Activated CD4-positive, alpha-beta T cell treated with anti-CD3 and anti-CD28 coated beads, Interleukin-2, Interleukin-6, amounts not matched to agents 100 ng/mL and 50 ng/mL, durations not matched to agents 16 hours and 8 hours (primary cell): ENCODE measurements at regions not wholly inside any gene's neighbourhood (a gene's known extent, or its start where the extent isn't known, plus 50 kb on each side); places are given as distances from the start of the nearest gene placed in this dataset.
"Not testable (repeated sequence)": the region's sequence is repeated elsewhere in the genome, so short reads cannot be mapped to it uniquely, and the experiment has no call there.

Experiments
- DNase-seq: peaks from one replicate; pipeline ENCODE4 v3.0.0-alpha.2; 2020

DNA sequence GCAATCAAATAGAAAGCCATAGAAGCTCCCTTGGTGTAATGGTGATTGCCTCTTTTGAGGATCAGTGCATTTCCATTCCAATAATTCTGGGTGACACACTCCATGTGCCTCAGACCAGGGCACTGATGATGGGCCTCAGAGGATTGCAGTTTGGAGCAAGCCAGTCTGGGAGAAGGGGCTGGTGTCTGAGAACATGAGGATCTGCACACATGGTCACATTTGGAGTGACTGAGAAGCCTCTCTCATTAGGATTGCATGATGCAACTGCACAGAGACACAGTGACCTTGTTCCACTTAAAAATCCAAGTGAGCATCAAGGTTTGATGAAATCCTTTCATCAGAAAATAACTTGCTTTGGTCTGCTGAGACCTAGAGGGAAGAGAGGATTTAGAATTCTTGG, 216.4 kb downstream of the ANKRD30B start:
- no peak for DNase-seq

DNA sequence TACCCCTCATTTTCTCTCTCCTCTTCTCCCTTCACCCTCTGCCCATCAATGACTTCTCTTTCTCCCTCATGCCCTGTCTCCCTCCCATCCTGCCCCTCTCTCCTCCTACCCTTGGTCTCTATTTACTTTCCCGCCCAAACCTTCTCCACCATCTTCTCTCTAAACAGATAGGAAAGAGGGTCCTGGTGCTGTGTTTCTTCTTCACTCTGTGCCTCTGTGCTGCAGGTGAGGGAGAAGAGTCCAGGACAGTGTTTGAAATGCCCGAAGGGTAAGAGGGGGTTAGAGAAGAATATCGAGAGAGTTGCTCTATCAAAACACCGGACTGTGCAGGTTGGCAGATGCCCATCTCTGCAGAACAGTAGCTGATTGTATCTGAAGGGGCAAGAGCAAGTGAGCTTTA, 217.0 kb downstream of the ANKRD30B start:
- not testable (repeated sequence) for DNase-seq

DNA sequence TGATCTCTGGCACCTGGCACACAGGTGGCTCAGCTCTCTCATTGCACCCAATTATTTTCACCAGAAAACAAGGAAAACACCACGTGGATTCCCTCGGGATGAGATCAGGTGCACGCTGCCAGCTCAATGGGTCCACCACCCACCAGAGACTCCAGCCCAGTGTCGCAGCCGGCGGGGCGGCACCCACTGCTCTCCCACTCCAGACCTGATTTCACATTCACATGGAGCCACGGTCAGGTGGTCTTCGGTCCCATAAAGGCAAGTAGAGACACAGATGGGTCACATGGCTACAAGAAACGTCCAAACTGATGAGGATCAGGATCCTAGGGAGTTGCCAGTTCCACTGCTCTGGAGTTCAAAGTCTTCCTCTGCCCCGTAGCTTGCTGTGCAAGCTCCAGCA, 217.6 kb downstream of the ANKRD30B start:
- DNase-seq: no peak

DNA sequence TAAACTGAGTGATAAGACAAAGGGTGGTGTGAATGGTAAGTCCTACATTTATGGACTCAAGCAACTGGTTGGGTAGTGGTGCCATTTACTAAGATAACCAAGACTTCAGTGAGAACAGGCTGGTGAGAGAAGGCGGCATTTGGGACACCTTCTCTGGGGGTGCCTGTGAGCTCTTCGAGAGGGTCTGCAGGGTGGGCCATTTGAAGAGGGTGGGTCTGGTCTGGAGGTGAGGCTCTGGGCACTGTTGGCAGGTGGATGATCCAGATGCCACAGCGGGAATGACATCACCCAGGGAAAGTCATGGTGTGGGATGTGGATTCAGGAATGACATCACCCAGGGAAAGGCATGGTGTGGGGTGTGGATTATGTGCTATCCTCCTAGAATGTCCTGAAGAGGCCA, 219.3 kb downstream of the ANKRD30B start:
- DNase-seq: not testable (repeated sequence)

DNA sequence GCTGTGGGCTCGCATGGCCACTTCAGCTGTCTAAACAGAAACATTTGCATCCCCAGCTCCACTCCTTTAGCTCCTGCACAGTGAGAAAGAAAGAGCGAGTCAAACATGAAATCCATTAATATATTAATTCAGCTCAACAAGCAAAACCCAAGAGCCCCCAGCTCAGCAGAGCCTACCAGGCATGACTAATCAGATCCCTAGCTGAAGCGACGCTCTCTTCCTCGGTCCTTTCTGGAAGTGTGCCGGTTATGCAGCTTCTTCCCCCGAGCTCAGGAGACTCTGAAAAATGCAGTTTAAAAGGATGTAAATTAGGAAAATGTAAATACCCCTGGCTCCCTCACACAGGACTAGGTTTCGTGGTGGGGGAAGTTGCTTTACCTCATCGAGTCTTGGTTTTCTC, 221.5 kb downstream of the ANKRD30B start:
- no peak for DNase-seq

DNA sequence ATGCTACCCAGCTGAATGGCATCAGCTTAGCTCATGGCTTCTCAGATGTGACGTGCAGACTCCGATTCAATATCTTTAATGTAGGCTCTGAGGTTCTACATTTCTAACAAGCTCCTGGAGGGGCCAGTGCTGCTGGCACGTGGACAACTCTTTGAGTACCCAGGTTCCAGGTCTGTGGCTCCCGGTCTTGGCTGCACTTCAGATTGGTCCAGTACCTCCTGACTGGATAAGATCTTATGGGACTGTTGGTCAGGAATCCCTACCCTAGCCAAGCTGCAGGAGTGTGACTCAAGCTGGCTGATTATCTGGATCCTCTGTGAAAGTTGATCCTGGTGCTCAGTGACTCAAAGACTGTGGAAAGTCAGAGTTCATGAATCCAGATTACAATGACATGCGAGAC, 222.1 kb downstream of the ANKRD30B start:
- DNase-seq: no peak

DNA sequence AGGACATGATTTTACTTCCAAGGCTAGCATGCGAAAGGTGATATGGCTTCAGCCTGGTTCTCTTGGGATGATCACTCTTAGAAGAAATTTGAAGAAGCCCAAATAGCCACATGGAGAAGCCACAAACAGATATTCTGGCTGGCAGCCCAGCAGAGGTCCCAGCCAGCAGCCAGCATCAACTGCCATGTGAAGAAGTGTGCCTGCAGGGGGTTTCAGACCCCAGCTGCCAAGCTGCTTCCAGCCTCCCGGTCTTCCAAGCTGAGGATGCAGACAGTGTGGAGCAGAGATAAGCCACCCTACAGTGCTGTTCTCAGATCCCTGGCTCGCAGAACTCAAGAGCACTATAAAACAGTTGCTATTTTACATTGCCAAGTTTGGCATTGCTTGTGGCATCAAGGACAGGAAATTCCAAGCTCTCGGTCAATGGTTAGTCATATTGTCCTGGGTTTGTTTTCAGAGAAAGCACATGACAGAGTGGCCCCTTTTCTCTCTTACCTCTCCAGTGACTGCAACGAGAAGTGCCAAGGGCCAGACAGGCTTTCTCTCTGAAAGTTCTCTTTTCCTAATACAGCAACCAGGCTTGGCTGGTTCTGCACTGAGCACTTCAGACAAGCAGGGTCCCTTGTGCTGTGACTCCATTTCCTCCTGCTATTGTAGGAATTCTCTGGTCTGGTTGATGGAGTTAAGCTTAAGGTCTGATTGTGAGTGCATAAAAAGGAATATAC, 223.7 kb downstream of the ANKRD30B start:
- DNase-seq: no peak

DNA sequence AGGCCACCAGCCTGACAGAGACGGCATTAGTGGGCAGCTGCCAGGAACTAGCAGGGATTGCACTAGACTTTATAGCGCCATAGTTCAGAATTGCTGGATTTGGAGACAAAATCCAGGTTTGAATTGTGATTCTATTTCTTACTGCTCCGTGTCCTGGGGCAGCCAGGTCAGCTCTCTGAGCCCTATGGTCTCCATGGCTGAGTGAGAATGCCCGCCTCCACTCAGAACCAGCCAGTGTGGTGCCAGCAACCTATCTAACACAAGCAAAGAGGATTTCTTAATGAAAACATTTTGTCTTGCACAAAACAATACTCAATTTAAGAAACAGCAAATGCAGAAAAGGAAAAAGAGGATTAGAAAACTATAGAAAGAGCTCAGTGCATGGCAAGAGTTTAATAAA, 225.4 kb downstream of the ANKRD30B start:
- not testable (repeated sequence) for DNase-seq

DNA sequence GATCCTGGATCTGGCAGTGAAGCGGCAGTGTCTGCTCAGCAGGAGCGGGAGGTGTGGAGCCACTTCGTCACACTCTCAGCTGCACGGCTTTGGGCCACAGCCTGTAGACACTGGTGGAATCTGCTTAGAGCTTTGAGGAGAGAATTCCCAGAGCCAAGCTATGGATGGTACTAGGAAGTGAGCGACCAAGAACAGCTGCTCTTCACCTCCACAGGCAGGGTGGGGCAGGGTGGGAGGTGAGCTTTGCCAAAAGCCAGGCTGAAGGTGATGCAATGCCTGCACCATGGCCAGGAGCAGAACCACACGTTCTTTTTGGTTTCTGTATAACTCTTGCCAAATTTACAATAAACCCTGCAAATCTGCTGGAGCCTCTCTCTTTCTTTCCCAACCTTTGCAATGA, 226.1 kb downstream of the ANKRD30B start:
- no peak for DNase-seq

DNA sequence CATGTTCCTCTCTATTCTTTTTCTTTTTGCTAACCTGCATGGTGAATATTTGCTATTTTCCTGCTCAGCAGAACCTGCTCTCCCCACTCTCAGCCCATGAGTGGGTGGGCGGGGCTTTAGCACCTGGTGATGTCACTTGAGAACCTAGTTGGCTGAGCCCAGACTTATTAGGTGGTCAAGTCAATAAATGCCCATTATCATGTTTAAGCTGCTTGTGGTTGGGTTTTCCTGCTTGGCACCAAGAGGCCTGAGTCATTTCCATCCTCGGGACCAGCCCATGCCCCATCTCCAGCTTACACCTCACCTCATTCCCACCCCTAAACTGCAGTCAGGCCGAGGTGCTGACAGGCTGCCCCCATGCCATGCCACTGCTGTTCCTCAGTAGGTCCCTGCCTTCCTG, 226.6 kb downstream of the ANKRD30B start:
- no peak for DNase-seq

DNA sequence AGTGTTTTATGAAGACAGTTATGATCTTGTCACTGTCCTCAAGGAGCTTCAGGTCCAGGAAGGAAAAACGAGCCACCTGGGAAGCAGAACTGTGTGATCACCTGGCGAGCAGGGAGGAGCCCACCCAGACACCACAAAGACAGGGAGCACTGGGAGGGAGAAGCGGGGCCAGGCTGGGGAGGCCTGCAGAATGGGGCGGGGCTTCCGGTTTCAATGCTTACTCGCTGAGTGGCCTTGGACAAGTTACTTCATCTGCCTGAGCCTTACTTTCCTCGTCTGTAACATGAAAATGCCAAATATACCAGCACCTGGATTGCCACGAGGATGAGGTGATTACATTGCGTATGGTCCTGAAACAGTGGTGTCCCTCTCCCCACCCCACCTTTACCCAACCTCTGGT, 227.5 kb downstream of the ANKRD30B start:
- DNase-seq: no peak

DNA sequence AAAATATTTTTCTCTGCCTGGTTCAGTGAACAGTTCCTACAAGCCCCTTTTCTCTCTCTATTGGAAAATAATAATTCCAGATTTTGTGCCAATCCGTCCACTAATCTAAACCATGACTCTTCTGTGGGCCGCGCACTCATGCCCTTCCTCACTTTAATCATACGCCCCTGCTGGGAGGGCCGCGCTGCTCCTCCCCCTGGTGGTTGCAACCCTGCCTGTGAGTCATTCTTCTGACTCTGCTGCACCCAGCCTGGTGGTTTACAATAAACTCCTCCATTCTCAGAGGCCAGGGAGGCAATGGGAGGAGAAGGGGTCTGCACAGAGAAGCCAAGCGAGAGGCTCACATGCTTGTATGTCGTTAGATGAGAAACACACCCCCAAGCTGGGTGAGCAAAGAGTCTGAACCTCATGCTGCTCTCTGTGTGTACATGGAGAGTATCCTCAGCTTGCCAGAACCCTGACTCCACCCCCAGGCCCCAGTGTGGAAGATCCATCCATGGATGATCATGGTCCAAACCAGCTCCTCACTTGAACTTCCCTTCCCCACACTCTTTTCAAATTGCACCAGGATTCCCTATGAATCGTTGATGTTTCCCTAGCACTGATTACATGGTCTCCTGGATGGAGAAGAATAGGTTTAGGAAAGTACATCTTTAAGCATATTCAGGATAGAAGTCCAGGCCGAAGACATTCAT, 228.9 kb downstream of the ANKRD30B start:
- no peak for DNase-seq

DNA sequence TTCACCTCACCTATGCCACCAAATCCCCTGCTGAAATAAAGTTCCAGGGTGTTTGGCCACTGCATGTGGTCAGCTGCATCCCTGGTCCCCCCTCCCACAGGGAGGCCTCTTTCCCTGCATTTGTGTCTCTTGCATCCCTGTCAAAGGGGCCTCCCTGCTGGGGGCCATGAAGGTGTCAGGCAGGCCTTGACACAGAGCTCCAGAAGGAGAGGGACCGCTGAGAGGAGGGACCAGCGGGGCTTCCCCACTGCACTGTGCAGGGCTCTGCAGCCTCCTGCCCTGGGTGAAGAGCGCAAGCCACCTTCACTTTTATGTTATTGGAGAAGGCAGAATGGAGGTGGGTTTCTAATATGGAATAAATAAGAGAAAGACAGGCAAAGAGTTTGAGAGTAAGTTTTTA, 230.2 kb downstream of the ANKRD30B start:
- no peak for DNase-seq

DNA sequence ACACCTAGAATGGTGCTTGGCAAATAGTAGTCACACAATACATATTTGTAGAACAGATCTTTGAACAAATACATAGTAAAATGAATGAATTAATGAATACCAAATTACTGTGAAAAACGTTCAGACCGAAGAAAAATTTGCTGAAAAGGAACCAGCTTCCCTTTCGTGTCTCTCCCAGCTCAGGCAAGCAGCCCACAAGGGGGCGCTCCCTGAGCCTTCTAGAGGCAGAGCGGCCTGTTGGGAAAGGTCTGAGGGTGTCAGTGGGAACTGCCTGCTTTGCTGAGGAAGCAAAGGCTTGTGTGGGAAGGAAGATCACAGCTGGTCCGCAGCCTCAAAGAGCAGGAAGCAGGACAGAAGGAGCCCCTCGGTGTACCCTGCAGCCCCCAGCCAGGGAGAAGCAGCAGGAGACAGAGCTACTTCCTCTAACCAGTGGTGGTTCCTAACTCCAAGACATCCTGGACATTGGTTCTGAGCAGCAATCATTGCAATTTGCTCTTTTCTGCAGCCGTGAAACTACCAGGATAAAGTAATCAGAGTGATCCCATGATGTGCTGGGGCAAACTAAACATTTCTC, 231.1 kb downstream of the ANKRD30B start:
- peak; percentile 47 for DNase-seq

DNA sequence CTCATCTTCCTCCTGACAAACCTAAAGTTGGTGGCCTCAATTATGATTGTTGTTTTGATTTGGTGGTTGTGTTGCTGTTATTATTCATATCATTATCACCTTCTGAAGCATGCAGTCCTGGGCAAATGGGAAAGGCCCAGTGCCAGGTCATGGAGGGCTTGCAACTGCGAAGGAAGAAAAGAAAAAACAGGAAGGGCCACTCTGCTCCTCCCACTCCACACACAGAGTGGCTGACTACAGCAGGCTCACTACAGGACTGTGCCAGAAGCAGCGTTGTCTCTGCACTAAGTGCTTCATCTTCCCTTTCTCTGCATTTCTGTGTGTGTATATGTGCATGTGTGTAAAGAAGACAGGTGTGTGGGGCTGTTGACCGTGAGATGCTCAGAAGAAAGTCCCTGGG, 231.9 kb downstream of the ANKRD30B start:
- no peak for DNase-seq

DNA sequence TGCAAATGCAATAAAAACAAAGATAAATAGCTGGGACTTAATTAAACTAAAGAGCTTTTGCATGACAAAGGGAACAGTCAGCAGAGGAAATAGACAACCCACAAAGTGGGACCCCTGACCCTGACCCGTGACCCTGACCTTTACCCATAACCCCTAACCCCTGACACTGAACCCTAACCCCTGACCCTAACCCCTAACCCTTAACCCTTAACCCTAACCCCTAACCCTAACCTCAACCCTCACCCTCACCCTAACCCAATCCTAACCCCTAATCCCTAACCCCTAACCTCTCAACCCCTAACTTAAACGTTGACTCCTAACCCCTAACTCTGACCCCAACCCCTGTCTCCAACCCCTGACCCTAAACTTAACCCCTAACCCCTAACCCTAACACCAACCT, 236.6 kb downstream of the ANKRD30B start:
- DNase-seq: not testable (repeated sequence)

DNA sequence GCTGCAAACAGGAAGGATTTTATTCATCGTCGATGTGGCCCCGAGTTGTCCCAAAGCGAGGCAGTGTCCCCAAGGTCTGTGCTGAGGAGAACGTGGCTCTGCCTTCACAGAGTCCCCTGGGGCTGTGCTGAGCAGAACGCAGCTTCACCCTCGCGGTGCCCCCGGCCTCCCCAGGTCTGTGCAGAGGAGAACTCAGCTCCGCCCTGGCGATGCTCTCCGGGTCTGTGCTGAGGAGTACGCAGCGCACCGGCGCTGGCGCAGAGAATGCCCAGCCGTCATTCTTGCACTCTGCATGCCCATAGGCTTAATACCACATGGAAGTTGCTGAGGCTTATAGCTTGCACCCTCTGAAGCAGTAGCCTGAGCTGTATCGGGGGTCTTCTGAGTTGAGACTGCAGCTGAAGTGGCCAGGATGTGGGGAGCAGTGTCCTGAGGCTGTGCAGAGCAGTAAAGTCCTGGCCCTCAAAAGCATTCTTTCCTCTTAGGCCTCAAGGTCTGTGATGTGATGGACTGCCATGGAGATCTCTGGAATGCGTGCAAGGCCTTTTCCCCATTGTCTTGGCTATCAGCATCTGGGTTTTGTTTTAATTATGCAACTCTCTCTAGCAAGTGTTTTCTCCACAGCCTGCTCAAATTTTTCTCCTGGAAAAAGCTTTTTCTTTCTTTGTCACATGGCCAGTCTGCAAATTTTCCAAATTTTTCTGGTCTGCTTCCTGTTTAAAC, 237.5 kb downstream of the ANKRD30B start:
- not testable (repeated sequence) for DNase-seq

DNA sequence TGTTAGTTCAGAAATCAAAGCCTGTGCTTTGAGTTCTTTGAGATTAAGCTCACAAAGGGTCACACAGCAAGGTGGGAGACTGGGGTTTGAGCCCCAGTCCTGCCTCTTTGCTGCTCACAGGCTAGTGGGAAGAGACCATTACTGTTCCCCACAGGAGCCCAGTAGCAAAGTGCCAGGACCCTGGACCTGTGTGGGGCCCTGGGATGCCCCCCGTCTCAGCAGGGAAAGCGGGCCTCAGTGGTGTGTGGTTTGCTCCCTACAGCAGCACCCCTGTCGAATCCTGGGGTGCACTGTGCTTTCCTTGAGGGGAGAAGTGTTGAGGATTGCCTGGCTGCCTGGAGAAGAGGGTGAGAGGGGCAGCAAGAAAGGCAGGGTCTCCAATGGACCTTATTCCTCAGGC, 239.4 kb downstream of the ANKRD30B start:
- not testable (repeated sequence) for DNase-seq

DNA sequence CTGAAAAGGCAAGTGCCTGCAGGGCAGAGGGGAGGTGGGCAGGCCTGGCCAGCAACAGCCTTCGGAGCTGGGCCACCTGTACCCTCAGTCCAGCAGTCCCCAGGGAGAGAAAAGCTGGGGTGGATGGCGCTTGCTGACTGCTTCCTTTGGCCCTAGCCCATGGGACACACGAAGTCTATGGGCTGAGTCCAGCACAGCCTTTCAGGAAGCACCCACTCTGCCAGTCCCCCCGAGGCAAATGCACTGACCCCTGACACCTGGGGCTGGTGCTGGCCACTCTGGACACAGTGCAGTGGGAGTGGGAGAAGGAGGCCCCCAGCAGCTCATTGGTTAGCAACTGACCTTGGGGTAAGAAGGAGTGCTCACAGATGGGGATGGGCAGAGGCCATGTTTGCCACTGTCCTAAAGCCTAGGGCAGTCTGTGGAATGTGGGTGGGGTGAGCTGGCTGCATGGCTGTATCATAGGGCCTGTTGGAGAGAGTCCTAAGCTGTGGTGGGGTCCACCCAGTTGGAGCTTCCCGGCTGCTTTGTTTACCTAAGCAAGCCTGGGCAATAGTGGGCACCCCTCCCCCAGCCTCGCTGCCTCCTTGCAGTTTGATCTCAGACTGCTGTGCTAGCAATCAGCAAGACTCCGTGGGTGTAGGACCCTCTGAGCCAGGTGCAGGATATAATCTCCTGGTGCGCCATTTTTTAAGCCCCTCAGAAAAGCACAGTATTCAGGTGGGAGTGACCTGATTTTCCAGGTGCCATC, 240.2 kb downstream of the ANKRD30B start:
- not testable (repeated sequence) for DNase-seq

DNA sequence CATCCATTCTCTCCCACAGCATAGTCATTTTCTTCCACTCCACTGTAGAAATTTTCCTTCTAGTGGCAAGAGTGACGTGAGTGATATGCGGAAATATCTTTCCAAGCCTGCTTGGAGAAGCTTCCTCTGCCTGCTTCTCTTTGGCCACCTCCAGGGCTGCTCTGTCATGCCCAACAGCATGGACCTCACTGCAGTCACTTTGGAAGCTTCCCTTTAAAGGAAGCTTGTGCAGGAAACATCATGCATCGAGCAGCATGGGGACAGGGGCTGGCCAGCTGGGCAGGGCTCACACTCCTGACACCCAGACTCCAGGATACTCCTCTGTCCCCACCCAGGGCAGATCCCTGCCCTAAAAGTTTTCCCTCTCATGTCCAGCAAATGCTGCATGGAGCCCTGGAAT, 241.6 kb downstream of the ANKRD30B start:
- DNase-seq: not testable (repeated sequence)

DNA sequence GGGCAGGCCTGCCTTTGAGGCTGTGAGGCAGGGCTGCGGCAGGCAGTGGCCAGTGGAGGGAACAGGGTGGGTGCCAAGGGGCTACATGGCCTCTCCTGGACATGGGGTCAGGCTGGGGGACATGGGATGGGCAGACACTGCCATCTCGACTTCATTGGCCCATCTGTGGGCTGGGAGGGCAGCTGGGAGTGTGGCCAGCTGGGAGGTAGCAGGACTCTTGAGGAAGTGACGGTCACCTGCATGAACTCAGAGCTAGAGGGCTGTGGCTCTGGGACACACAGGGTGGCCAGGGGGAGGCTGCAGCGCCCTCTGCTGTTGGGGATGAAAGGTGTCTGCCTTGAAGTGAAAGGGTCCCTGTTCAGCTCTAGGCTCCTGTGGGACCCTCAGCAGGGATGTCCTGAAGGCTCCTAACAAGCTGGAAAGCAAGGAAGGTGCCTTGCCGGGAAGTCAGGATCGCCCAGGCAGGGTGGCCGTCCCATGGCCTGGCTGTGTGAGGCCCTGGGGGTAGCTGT, 244.0 kb downstream of the ANKRD30B start:
- not testable (repeated sequence) for DNase-seq

DNA sequence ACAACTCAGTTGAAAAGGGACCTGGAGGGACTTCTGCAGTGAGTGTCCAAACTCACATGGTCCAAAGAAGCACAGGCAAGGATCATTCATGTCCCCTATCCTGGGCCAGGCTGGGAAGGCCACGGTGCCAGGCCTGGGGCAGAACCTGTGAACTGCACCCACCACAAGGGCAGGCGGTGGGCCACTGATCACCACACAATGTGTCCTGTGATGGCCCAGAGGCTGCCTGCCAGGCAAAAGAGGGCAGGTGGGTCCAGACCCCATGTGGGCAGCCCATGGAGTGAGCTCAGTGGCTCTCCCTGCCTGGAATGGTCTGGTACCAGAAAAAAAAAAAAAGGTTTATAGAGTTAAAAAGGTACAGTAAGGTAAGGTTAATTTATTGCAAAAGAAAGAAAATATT, 244.8 kb downstream of the ANKRD30B start:
- DNase-seq: not testable (repeated sequence)

DNA sequence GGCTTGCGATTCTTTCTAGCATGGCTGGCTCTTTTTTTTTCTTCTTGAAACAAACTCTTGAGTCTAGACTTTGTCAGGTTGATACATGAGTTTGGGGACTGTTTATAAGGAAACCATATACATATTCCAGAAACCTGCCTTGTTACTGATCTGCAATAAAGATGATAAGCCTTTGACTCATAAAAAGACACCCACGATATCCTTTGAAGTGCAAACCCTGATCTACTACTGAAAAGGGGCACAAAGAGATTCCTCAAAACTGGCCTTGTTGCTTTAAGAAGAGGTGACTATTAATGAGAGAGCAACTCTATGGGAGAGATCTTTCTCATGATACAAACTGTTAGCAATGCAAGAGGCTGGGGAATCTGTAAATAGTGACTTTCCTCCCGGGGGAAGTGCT, 247.1 kb downstream of the ANKRD30B start:
- not testable (repeated sequence) for DNase-seq
